DOHH2 (cell line): ENCODE measurements at regions not wholly inside any gene's neighbourhood (a gene's known extent, or its start where the extent isn't known, plus 50 kb on each side); places are given as distances from the start of the nearest gene placed in this dataset.

Experiments used
- H3F3A ChIP-seq: fragments of 200-600 bp; sonication (generic), shearing (Covaris generic); 2 replicates; pipeline ENCODE4 v1.6.0; 2016; ENCODE audit warnings: antibody characterized with exemption, mild to moderate bottlenecking; ENCODE audit not compliant: control insufficient read depth, insufficient read depth
- H3K27ac ChIP-seq: fragments of 200-600 bp; sonication (generic); 2 replicates; pipeline ENCODE4 v1.5.1; 2014; ENCODE audit warnings: low read depth, mild to moderate bottlenecking, low read length, moderate library complexity
- H3K27me3 ChIP-seq: fragments of 200-600 bp; sonication (generic); 2 replicates; pipeline ENCODE4 v1.6.1; 2014; ENCODE audit warnings: mild to moderate bottlenecking, low read length, mixed read lengths; ENCODE audit not compliant: control insufficient read depth
- H3K36me3 ChIP-seq: fragments of 200-600 bp; sonication (generic); 2 replicates; pipeline ENCODE4 v1.6.1; 2014; ENCODE audit warnings: mild to moderate bottlenecking, low read length, moderate library complexity, mixed read lengths; ENCODE audit not compliant: control insufficient read depth
- H3K4me1 ChIP-seq: fragments of 200-600 bp; sonication (generic); 2 replicates; pipeline ENCODE4 v1.6.1; 2014; ENCODE audit warnings: mild to moderate bottlenecking, low read length, mixed read lengths; ENCODE audit not compliant: control insufficient read depth
- H3K4me2 ChIP-seq: fragments of 200-600 bp; sonication (generic); 2 replicates; pipeline ENCODE4 v1.6.0; 2014; ENCODE audit warnings: mild to moderate bottlenecking, low read length, moderate library complexity
- H3K4me3 ChIP-seq: fragments of 200-600 bp; sonication (generic); 2 replicates; pipeline ENCODE4 v1.5.1; 2014; ENCODE audit warnings: mild to moderate bottlenecking, low read length, mixed read lengths
- H3K79me2 ChIP-seq: fragments of 200-600 bp; sonication (generic); 2 replicates; pipeline ENCODE4 v1.6.1; 2014; ENCODE audit warnings: mild to moderate bottlenecking, low read length, mixed read lengths; ENCODE audit not compliant: control insufficient read depth
- H3K9me2 ChIP-seq: fragments of 200-600 bp; sonication (generic); replicated peaks from 2 replicates; pipeline ENCODE4 v1.6.1; 2014; ENCODE audit warnings: mild to moderate bottlenecking, low read length, mixed read lengths; ENCODE audit not compliant: control insufficient read depth
- H3K9me3 ChIP-seq: fragments of 200-600 bp; sonication (generic); 2 replicates; pipeline ENCODE4 v1.6.1; 2014; ENCODE audit warnings: antibody characterized with exemption, low read length, mixed read lengths; ENCODE audit not compliant: control insufficient read depth, insufficient read depth
- H4K20me1 ChIP-seq: fragments of 200-600 bp; sonication (generic); 2 replicates; pipeline ENCODE4 v1.6.0; 2014; ENCODE audit warnings: low read depth, mild to moderate bottlenecking, antibody characterized with exemption, low read length, moderate library complexity; ENCODE audit not compliant: control insufficient read depth, insufficient read depth
- CTCF ChIP-seq: fragments of 200-600 bp; sonication (generic); IDR thresholded peaks from one replicate; pipeline ENCODE4 v1.5.1; 2014; ENCODE audit warnings: antibody characterized with exemption, mild to moderate bottlenecking, low read depth, low read length; ENCODE audit not compliant: poor library complexity, severe bottlenecking
- EZH2phosphoT487 ChIP-seq: fragments of 200-600 bp; sonication (generic); IDR thresholded peaks from 2 replicates; pipeline ENCODE4 v1.6.1; 2017; ENCODE audit warnings: borderline replicate concordance, mild to moderate bottlenecking, antibody characterized with exemption, low read length, moderate library complexity, mixed read lengths

GRCh38 chr1:96074422-96074821, 647.2 kb upstream of the PTBP2 start:
- Histone ChIP-seq H3K79me2 (no peaks in the 10 kb centered on the region), H3K4me1 (no peaks in the 10 kb centered on the region), H3K9me3 (no peaks in the 10 kb centered on the region), H3K27ac (no peak overlapping the region), H3F3A (no peaks in the 10 kb centered on the region), H4K20me1 (no peaks in the 10 kb centered on the region), H3K36me3 (no peaks in the 10 kb centered on the region), H3K9me2 (no peaks in the 10 kb centered on the region), H3K4me2 (no peak overlapping the region), H3K4me3 (no peak overlapping the region), H3K27me3 (no peaks in the 10 kb centered on the region)
- TF ChIP-seq CTCF (no peak), EZH2phosphoT487 (no peak)

GRCh38 chr1:96074876-96075577, 646.6 kb upstream of the PTBP2 start:
- Histone ChIP-seq H3F3A (no peaks in the 10 kb centered on the region), H4K20me1 (no peaks in the 10 kb centered on the region), H3K4me3 (no peak overlapping the region), H3K27me3 (no peaks in the 10 kb centered on the region), H3K36me3 (no peaks in the 10 kb centered on the region), H3K9me3 (no peaks in the 10 kb centered on the region), H3K9me2 (no peaks in the 10 kb centered on the region), H3K79me2 (no peaks in the 10 kb centered on the region), H3K27ac (no peak overlapping the region), H3K4me1 (no peaks in the 10 kb centered on the region), H3K4me2 (no peak overlapping the region)
- TF ChIP-seq CTCF (no peak), EZH2phosphoT487 (no peak)

GRCh38 chr1:96075704-96076455, 645.7 kb upstream of the PTBP2 start:
- Histone ChIP-seq H3F3A (no peaks in the 10 kb centered on the region), H3K4me3 (no peak overlapping the region), H3K79me2 (no peaks in the 10 kb centered on the region), H4K20me1 (no peaks in the 10 kb centered on the region), H3K4me1 (no peaks in the 10 kb centered on the region), H3K27me3 (no peaks in the 10 kb centered on the region), H3K27ac (no peak overlapping the region), H3K4me2 (no peak overlapping the region), H3K36me3 (no peaks in the 10 kb centered on the region), H3K9me2 (no peaks in the 10 kb centered on the region), H3K9me3 (no peaks in the 10 kb centered on the region)
- TF ChIP-seq CTCF = no peak
- TF ChIP-seq EZH2phosphoT487 = no peak
